SK-N-SH treated with all-trans-retinoic acid at 6 μM for 48 hours (cell line): ENCODE measurements at regions not wholly inside any gene's neighbourhood (a gene's known extent, or its start where the extent isn't known, plus 50 kb on each side); places are given as distances from the start of the nearest gene placed in this dataset.

Experiments
- ARNTL ChIP-seq: fragments of 450-650 bp; formaldehyde crosslinking; IDR thresholded peaks from 2 replicates; pipeline ENCODE4 v1.5.0; 2020; ENCODE audit warnings: low read depth, mild to moderate bottlenecking, moderate library complexity, borderline replicate concordance
- BACH2 ChIP-seq: fragments of 250-450 bp; sonication (Bioruptor Pico); IDR thresholded peaks from 2 replicates; pipeline ENCODE4 v1.9.0; 2021; ENCODE audit warnings: mild to moderate bottlenecking, borderline replicate concordance
- CREB5 ChIP-seq: fragments of 250-450 bp; sonication (Bioruptor Pico); IDR thresholded peaks from 2 replicates; pipeline ENCODE4 v1.5.1; 2020; ENCODE audit warnings: low read depth, mild to moderate bottlenecking, moderate library complexity
- CSDC2 ChIP-seq: fragments of 250-450 bp; sonication (Bioruptor Pico); IDR thresholded peaks from 2 replicates; pipeline ENCODE4 v1.5.0; 2020; ENCODE audit warnings: mild to moderate bottlenecking, moderate library complexity
- ESRRG ChIP-seq: fragments of 250-450 bp; sonication (Bioruptor Pico); IDR thresholded peaks from 2 replicates; pipeline ENCODE4 v1.6.1; 2021; ENCODE audit warnings: mild to moderate bottlenecking
- GLIS3 ChIP-seq: fragments of 250-450 bp; sonication (Bioruptor Pico); IDR thresholded peaks from 2 replicates; pipeline ENCODE4 v1.5.0; 2020; ENCODE audit warnings: mild to moderate bottlenecking, moderate library complexity
- OSR1 ChIP-seq: fragments of 250-450 bp; sonication (Bioruptor Pico); IDR thresholded peaks from 2 replicates; pipeline ENCODE4 v1.8.0; 2022; ENCODE audit warnings: moderate library complexity, mild to moderate bottlenecking, inconsistent platforms
- RARB ChIP-seq: fragments of 250-450 bp; sonication (Bioruptor Pico); IDR thresholded peaks from 2 replicates; pipeline ENCODE4 v1.8.0; 2021; ENCODE audit warnings: mild to moderate bottlenecking, moderate library complexity
- TOX ChIP-seq: fragments of 250-450 bp; sonication (Bioruptor Pico); IDR thresholded peaks from 2 replicates; pipeline ENCODE4 v1.8.0; 2021; ENCODE audit warnings: mild to moderate bottlenecking, moderate library complexity, borderline replicate concordance
- ZFP3 ChIP-seq: fragments of 250-450 bp; sonication (Bioruptor Pico); IDR thresholded peaks from 2 replicates; pipeline ENCODE4 v1.5.0; 2020; ENCODE audit warnings: mild to moderate bottlenecking, moderate library complexity
- ZFP30 ChIP-seq: fragments of 450-650 bp; formaldehyde crosslinking; IDR thresholded peaks from 2 replicates; pipeline ENCODE4 v1.5.0; 2022; ENCODE audit warnings: mild to moderate bottlenecking, moderate library complexity
- ZNF70 ChIP-seq: fragments of 450-650 bp; formaldehyde crosslinking; IDR thresholded peaks from 2 replicates; pipeline ENCODE4 v1.5.0; 2020; ENCODE audit warnings: mild to moderate bottlenecking, moderate library complexity
- ZNF8 ChIP-seq: fragments of 450-650 bp; formaldehyde crosslinking; IDR thresholded peaks from 2 replicates; pipeline ENCODE4 v1.5.0; 2020; ENCODE audit warnings: mild to moderate bottlenecking, moderate library complexity
- TF ChIP-seq, protein P1 (sequence below): fragments of 250-450 bp; sonication (Bioruptor Pico); IDR thresholded peaks from 2 replicates; pipeline ENCODE4 v1.8.0; 2020; ENCODE audit warnings: mild to moderate bottlenecking, moderate library complexity, borderline replicate concordance

- TF ChIP-seq ARNTL (CRISPR knock-in tag) (no peak), RARB (CRISPR knock-in tag) (no peak), ESRRG (no peak), ZFP3 (CRISPR knock-in tag) (no peak), ZFP30 (CRISPR knock-in tag) (no peak), OSR1 (CRISPR knock-in tag) (no peak), ZNF70 (CRISPR knock-in tag) (no peak), CREB5 (no peak), BACH2 (no peak), GLIS3 (CRISPR knock-in tag) (no peak), TOX (CRISPR knock-in tag) (no peak), ZNF8 (CRISPR knock-in tag) (no peak), CSDC2 (CRISPR knock-in tag) (no peak)
- TF ChIP-seq, protein P1, sequence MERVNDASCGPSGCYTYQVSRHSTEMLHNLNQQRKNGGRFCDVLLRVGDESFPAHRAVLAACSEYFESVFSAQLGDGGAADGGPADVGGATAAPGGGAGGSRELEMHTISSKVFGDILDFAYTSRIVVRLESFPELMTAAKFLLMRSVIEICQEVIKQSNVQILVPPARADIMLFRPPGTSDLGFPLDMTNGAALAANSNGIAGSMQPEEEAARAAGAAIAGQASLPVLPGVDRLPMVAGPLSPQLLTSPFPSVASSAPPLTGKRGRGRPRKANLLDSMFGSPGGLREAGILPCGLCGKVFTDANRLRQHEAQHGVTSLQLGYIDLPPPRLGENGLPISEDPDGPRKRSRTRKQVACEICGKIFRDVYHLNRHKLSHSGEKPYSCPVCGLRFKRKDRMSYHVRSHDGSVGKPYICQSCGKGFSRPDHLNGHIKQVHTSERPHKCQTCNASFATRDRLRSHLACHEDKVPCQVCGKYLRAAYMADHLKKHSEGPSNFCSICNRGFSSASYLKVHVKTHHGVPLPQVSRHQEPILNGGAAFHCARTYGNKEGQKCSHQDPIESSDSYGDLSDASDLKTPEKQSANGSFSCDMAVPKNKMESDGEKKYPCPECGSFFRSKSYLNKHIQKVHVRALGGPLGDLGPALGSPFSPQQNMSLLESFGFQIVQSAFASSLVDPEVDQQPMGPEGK = no peak
These were observed 397.2 kb downstream of the SLITRK1 start for GRCh38 chr13:83485101-83485500.
